ENCODE measurements at regions not wholly inside any gene's neighbourhood (a gene's known extent, or its start where the extent isn't known, plus 50 kb on each side); places are given as distances from the start of the nearest gene placed in this dataset.
"Not testable (repeated sequence)": the region's sequence is repeated elsewhere in the genome, so short reads cannot be mapped to it uniquely, and the experiment has no call there.

DNA sequence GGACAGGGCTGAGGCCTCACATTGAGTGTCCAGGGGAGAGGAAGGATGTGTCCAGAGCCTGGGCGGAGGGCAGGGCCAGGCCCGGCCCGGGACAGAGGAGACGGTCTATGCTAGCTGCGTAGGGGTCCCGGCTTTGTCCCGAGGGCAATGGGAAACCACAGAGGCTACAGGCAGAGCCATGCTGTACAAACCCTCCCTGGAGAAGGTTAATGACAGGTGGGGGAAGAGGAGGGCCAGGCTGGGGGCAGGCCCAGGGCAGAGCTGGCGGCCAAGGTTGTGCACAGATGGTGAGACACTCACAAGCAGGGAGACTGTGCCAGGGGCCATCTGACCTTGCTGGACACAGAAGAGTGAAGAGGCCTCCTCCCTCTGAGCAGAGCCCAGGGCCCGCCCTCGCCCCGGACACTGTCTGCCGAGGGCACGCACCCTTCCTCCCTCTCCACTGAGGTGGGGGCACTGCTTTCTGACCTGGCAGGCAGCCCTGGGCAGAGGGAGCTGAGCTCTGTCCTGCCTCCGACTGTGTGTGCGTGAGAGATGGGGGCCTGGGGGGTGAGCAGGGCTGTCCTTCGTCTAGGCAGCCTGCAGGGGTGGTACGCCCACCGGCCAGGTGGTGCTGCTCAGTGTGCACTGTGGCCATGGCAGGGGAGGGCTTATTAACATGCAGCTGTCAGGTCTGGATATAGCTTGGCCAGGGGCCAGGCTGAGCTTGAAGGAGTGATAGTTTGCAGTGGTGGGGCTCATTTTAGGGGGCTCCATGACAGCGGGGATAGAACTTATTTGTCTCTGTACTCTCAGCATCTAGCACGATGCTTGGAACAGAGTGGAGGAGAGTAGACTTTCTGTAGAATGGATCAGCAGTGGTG lies 75.7 kb upstream of the LRPAP1 start:
- TF ChIP-seq, protein P1, sequence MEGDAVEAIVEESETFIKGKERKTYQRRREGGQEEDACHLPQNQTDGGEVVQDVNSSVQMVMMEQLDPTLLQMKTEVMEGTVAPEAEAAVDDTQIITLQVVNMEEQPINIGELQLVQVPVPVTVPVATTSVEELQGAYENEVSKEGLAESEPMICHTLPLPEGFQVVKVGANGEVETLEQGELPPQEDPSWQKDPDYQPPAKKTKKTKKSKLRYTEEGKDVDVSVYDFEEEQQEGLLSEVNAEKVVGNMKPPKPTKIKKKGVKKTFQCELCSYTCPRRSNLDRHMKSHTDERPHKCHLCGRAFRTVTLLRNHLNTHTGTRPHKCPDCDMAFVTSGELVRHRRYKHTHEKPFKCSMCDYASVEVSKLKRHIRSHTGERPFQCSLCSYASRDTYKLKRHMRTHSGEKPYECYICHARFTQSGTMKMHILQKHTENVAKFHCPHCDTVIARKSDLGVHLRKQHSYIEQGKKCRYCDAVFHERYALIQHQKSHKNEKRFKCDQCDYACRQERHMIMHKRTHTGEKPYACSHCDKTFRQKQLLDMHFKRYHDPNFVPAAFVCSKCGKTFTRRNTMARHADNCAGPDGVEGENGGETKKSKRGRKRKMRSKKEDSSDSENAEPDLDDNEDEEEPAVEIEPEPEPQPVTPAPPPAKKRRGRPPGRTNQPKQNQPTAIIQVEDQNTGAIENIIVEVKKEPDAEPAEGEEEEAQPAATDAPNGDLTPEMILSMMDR (IDR thresholded peaks at IDR 0.05; ENCODE audit: insufficient read depth, missing control alignments), result no peak
- DNase-seq (ENCODE audit: insufficient read length, low spot score) (no peak), FAIRE-seq (no peak)

DNA sequence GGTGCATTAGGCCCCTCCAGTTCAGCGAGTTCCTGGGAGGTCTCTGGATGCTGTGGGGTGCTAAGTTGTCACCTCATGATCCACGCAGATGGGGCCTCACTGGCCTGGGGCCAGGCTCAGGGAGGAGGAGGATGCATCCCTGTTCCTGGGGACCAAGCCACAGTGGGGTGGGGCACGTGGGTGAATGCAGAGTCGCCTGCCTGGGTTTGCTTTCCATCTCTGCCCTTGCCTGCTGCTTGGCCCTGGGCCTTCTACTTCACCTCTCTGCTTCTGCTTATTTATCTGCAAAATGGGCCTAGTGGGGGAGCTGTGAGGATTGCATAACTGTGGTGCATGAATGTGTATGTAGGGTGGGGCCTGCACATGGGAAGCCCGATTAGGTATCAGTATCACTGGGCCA lies 74.6 kb upstream of the LRPAP1 start:
- DNase-seq (ENCODE audit: insufficient read length, low spot score); FAIRE-seq: not testable (repeated sequence)

DNA sequence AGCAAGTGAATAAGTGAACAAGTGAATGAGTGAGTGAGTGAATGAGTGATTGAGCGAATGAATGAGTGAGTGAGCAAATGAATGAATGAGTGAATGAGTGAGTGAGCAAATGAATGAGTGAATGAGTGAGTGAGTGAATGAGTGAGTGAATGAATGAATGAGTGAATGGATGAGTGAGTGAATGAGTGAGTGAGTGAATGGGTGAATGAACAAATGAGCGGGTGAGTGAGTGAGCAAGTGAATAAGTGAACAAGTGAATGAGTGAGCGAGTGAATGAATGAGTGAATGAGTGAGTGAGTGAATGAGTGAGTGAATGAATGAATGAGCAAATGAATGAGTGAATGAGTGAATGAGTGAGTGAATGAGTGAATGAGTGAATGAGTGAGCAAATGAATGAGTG lies 74.0 kb upstream of the LRPAP1 start:
- FAIRE-seq, result peak; percentile 35
- not testable (repeated sequence) for DNase-seq (ENCODE audit: insufficient read length, low spot score)

DNA sequence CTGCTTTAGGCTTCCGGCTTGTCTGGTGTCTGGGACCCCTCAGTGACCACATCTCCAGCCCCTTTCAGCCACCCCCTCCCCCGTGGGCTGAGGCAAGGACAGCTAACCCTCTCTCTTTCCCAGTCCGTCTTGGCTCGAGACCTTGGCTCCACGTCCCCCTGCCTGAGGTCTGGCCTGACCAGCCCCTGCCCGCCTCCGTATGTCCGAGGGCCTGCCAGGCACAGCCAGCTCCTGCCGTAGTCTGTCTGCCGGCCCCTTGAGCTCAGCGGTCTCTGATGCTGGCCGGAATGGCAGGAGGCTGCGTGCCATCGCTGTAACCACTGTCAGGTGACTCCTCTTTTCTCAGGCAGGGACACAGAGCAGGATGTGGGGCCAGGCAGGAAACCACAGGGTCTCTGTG lies 73.3 kb upstream of the LRPAP1 start:
- FAIRE-seq (no peak), DNase-seq (ENCODE audit: insufficient read length, low spot score) (no peak)
- TF ChIP-seq, protein P1 (IDR thresholded peaks at IDR 0.05; ENCODE audit: insufficient read depth, missing control alignments), result no peak

DNA sequence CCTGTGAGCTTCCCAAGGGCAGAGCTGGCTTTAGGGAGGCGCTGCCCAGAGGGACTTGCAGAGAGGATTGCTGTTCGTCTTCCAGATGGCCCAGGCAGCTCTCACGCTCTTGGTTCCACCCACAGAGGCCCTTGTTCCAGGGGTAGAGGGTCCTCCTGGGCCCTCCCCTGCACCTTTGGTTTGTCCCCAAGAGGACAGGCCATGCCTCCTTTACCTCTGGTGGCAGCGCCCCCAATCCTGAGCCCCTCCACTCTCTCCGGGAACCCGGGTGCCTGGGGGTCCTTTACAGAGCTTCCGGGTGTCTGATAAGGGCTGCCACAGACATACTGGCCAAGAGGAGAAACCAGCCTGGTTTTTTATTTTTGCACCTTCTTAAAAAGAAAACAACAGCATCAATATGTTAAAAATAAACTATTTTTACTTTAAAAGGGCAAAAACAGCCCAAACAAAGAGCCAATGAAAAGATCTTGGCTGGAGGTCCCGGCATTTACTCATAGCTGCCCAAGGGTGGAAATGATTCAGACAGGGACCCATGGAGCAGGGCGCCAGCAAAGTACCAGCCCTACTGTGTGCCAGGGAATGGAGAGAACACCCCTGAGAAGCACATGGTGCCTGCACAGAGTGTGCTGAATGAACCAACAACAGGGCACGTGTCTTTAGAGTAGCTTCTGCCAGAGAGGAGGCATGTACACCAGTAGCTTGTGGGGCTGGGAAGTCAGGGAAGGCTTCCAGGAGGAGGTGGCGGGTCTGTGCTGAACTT lies 70.8 kb upstream of the LRPAP1 start:
- FAIRE-seq; DNase-seq (ENCODE audit: insufficient read length, low spot score): not testable (repeated sequence)

DNA sequence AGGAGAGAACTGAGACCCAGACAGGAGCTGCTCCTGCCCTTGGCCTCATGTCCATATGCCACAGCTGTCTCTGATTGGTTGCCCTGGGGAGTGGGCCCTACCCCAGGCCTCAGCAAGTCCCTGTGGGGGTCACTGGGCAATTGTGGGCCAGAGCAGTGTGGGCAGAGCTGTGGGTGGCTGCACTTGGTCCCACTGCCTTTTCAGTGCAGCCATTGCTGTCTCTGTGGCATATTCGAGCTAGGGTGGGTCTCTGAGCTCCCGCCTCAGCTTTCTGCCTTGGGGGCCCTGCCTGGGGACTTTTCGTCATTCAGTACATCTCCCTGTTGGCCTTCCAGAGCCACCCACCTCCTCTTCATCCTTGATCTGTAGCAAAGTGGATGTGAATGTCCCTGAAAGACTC lies 69.8 kb upstream of the LRPAP1 start:
- FAIRE-seq, result no peak
- TF ChIP-seq, protein P1 (IDR thresholded peaks at IDR 0.05; ENCODE audit: insufficient read depth, missing control alignments), result no peak

DNA sequence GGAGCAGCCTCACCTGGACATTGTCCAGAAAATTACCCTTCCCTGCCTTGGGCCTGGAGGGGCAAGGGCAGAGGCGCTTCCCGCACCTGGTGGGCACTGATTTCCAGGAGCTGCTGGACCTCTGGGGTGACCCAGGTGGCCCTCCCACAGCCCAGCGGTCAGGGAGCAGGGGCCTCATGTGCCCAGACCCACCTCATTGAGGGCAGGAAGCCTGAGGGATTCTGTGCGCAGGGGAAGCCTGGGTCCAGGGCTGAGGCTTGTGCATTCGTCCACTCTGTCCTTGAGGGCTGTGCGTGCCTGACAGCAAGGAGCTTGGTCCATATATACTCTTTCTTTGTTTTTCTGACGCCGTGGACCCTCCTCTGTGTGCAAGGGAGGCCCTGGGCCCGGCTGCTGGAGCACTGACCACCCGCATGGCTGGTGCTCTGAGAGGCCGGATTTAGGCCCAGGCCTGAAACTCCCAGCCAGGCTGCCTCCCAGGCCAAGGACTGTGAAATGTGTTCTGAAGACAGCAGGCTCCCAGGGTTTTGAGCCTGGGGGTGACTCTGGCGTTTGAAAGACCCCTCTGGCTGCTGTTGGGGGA lies 69.0 kb upstream of the LRPAP1 start:
- not testable (repeated sequence) for FAIRE-seq; DNase-seq (ENCODE audit: insufficient read length, low spot score)

More for the DNA sequence above, 69.8 kb upstream of the LRPAP1 start:
- DNase-seq (ENCODE audit: insufficient read length, low spot score), result no peak

DNA sequence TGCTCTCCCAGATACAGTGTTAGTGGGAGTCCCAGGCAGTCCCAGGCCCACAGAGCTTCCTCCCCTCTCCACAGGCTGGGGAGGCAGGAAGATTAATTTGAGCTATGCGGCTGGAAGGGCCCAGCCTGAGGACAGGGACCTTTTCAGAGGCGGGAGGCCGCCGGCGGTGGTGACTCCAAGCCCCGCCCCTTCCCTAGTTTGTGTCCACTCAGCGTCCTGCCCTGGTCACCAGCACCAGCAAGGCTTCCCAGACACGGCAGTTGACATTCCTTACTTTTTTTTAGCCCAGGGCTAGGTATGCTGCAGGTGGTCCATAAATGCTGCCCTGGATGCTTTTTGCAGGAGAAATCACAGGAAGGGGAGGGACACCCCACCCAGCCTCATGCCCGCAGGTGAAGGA lies 67.7 kb upstream of the LRPAP1 start:
- FAIRE-seq, result no peak
- TF ChIP-seq, protein P1 (IDR thresholded peaks at IDR 0.05; ENCODE audit: insufficient read depth, missing control alignments), result no peak
- DNase-seq (ENCODE audit: insufficient read length, low spot score), result no peak

DNA sequence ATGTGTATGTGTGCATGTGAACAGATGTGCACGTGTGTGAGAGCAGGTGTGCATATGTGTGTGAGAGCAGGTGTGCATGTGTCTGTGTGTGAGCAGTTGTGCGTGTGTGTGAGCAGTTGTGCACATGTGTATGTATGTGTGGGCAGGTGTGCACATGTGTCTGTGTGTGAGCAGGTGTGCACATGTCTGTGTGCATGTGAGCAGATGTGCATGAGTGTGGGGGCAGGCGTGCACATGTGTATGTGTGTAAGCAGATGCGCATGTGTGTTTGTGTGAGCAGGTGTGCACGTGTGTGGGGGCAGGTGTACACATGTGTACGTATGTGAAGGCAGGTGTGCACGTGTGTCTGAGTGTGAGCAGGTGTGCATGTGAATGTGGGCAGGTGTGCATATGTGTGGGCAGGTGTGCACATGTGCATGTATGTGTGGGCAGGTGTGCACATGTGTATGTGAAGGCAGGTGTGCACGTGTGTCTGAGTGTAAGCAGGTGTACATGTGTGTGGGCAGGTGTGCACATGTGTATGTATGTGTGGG lies 66.5 kb upstream of the LRPAP1 start:
- FAIRE-seq (no peak), DNase-seq (ENCODE audit: insufficient read length, low spot score) (no peak)
- TF ChIP-seq, protein P1 (IDR thresholded peaks at IDR 0.05; ENCODE audit: insufficient read depth, missing control alignments), result no peak

DNA sequence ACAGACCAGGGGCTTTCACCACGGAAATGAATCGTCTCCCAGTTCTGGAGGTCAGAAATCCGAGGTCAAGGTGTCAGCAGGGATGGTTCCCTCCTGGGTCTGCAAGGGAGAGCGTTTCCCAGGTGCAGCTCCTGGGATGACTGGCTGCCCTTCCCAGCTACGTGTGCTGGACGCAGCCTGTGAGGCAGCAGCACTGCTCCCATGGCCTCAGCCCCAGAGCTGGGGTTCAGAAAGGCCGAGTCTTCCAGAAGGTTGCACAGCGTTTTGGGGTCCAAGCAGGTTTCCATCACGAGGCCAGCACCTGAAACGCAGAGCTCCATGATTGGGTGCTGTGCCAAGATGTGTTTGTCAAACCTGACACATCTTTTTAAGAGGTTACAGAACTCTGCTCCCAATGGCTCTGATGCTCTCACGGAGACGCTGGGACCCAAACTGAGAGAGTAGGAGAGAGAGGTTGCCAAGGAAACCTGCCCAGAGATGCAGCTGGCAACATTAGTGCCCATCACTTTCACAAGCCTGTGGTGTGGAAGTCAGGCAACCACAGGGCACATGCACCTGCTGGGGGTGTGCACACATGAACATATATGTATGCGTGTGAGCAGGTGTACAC lies 65.8 kb upstream of the LRPAP1 start:
- FAIRE-seq; DNase-seq (ENCODE audit: insufficient read length, low spot score): not testable (repeated sequence)

DNA sequence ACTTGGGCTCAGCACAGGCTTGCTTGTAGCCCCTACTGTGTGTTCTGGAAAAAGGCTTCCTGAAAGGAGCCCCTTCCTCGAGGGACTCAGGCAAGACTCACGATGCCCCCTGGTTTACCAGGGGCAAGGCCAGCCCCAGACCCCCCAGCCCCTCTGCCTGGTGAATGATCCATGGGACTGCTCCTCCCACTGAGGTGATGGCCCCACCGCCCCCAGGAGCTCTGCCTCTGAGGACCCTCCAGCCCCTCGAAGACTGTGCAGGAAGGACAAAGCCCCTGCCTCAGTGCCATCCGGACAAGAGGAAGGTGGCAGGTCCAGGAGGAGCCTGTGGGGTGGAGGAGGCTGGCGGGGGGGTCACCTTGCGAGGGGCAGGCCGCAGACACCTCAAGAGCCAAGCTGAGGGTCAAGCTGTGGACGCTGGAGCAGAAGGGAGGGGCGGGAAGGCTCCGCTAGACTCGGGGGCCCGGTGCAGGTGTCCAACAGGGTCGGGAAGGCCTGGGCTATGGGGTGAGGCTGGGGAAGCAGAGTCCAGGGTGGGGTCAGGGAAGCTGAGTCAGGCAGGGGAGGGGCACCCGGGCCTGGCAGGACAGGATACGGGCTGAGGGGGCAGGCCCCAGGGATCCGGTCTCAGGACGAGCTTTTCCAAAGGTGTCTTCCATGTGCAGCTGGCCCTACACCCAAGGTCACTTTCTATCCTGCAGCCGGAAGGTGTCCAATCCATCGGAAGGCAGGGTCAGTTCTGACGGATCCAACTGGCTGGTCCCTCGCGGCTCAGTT lies 64.9 kb upstream of the LRPAP1 start:
- not testable (repeated sequence) for FAIRE-seq; DNase-seq (ENCODE audit: insufficient read length, low spot score)

Measured in D721Med (cell line).